ENCODE measurements at regions not wholly inside any gene's neighbourhood (a gene's known extent, or its start where the extent isn't known, plus 50 kb on each side); places are given as distances from the start of the nearest gene placed in this dataset.
"Not testable (repeated sequence)": the region's sequence is repeated elsewhere in the genome, so short reads cannot be mapped to it uniquely, and the experiment has no call there.

- H3K4me3 ChIP-seq (ENCODE audit: low read length), result no peak overlapping the region
- no peak for TF ChIP-seq CTCF (IDR thresholded peaks at IDR 0.05; ENCODE audit: insufficient read depth, low read depth, low read length, missing control alignments)
- DNase-seq (ENCODE audit: low read depth), result no peak
These were observed 170.4 kb upstream of the ATP10A start for GRCh38 chr15:26033493-26033892.

DNA sequence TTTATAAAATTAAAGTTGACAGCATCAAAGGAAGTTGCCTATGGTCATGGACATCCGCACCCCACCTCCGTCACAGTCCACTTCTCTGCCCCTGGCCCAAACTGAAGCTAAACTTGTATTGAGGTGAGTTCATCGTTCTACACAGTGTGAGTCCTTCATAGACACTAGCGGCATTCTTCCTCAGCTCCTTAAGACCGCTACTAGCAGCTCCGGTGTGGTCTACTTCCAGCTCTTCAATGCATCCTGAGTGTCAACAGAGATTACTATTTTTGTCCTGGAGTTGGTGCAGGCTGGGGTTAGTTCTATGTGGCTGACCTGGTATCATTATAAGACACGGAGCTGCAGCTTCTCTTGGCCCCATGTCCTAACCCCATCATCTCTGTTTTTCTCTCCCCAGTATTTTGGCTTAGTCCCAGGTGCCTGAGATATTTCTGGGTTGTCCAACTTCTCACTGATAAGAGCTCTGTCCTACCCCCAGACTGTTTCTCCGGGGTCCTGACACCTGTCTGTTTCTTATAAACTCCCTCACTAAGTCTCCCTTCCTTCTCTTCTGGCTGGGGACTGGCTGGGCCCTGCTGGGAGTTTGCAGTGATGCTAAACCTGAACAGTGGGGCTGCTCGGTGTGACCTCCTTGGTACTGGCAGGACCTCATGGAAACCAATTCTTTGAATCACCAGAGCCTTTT, 169.2 kb upstream of the ATP10A start:
- TF ChIP-seq CTCF (IDR thresholded peaks at IDR 0.05; ENCODE audit: insufficient read depth, low read depth, low read length, missing control alignments), result no peak
- DNase-seq (ENCODE audit: low read depth), result no peak
- no peak overlapping the region for H3K4me3 ChIP-seq (ENCODE audit: low read length)

DNA sequence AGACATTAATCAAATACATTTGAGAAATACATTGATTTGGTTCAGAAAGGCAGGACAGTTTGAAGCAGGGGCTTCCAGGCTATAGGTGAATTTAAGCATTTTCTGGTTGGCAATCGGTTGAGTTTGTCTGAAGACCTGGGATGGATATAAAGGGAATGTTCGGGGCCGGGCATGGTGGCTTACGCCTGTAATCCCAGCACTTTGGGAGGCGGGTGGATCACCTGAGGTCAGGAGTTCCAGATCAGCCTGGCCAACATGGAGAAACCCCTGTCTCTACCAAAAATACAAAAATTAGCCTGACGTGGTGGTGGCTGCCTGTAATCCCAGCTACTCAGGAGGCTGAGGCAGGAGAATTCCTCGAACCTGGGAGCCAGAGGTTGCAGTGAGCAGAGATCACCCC, 166.5 kb upstream of the ATP10A start:
- not testable (repeated sequence) for DNase-seq (ENCODE audit: low read depth); H3K4me3 ChIP-seq (ENCODE audit: low read length)

GRCh38 chr15:26029146-26029545, 166.0 kb upstream of the ATP10A start:
- H3K4me3 ChIP-seq (ENCODE audit: low read length), result no peak overlapping the region
- no peak for TF ChIP-seq CTCF (IDR thresholded peaks at IDR 0.05; ENCODE audit: insufficient read depth, low read depth, low read length, missing control alignments)

DNA sequence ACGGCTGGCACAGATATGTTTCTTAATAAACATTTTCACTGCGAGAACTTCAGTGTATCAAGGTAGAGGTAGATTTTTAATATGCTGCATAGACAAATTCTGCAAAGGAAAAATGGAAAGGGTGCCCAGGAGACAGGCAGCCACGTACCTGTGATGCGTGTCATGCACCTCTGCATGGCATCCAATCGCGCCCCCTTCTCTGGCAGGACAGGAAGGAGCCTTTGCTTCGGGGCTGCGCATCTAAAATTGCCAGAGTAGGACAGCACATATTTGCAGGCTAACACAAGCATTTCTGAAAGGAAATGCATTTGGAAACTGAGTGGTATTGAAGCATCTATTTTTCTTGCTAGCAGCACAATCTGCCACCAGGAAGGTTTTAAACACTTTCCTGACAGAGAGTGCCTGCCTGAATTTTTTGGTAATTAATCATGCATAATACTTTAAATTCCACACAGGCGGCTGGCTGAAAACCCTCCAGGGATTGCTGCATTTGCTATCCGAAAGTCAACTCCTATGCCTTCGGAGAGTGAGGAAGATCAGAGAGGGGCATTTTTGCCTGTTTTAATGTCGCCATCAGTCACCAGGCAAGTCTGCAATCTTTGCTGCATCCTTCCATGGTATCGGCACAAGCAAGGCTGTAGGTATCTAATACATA, 165.1 kb upstream of the ATP10A start:
- no peak for TF ChIP-seq CTCF (IDR thresholded peaks at IDR 0.05; ENCODE audit: insufficient read depth, low read depth, low read length, missing control alignments)
- DNase-seq (ENCODE audit: low read depth), result no peak
- no peak overlapping the region for H3K4me3 ChIP-seq (ENCODE audit: low read length)

More at GRCh38 chr15:26029146-26029545, 166.0 kb upstream of the ATP10A start:
- no peak for DNase-seq (ENCODE audit: low read depth)

DNA sequence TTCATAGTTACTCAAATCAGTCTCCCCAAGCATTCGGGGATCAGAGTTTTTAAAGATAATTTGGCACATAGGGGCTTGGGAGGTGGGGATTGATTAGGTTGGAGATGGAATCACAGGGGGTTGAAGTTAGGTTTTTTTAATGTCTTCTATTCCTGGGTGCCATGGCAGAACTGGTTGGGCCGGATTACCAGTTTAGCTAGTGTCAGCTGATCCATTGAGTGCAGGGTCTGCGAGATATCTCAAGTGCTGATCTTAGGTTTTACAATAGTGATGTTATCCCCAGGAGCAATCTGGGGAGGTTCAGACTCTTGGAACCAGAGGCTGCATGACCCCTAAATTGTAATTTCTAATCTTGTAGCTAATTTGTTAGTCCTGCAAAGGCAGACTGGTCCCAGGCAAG, 163.5 kb upstream of the ATP10A start:
- not testable (repeated sequence) for DNase-seq (ENCODE audit: low read depth); H3K4me3 ChIP-seq (ENCODE audit: low read length)

GRCh38 chr15:26024241-26024640, 161.1 kb upstream of the ATP10A start:
- no peak for TF ChIP-seq CTCF (IDR thresholded peaks at IDR 0.05; ENCODE audit: insufficient read depth, low read depth, low read length, missing control alignments)
- no peak for DNase-seq (ENCODE audit: low read depth)
- H3K4me3 ChIP-seq (ENCODE audit: low read length), result no peak overlapping the region

DNA sequence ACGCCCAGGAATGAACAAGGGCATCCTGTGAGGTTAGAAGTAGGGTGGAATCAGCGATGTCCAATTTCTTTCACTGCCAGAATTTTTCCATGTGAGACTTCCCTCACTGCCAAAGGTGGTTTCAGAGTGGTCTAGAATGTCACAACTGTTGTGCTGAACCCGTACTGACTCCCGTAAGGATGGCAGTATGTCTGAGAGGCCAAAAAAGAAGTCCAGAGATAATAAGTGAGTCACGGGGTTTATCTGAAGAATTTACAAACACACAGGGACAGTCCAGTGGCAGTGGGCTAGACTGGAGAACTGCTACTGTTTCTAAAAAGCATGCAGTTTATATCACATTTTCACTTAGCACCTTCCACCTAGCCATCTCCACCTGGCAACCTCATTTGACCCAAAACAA, 160.6 kb upstream of the ATP10A start:
- DNase-seq (ENCODE audit: low read depth), result no peak
- TF ChIP-seq CTCF (IDR thresholded peaks at IDR 0.05; ENCODE audit: insufficient read depth, low read depth, low read length, missing control alignments), result no peak
- H3K4me3 ChIP-seq (ENCODE audit: low read length), result no peak overlapping the region
